Activated CD8-positive, alpha-beta memory T cell treated with anti-CD3 and anti-CD28 coated beads for 36 hours (primary cell): ENCODE measurements at regions not wholly inside any gene's neighbourhood (a gene's known extent, or its start where the extent isn't known, plus 50 kb on each side); places are given as distances from the start of the nearest gene placed in this dataset.
"Not testable (repeated sequence)": the region's sequence is repeated elsewhere in the genome, so short reads cannot be mapped to it uniquely, and the experiment has no call there.

Experiments
- CTCF ChIA-PET: fragments of 350-600 bp; sonication (Branson Sonifier 250); formaldehyde crosslinking; loops from one replicate; lab custom pipeline; 2021; ENCODE audit warnings: antibody characterized with exemption; lab: Charles Lee
- POLR2A ChIA-PET: fragments of 350-600 bp; sonication (Branson Sonifier 250); formaldehyde crosslinking; loops from one replicate; lab custom pipeline; 2021; ENCODE audit warnings: antibody characterized with exemption; lab: Charles Lee

DNA sequence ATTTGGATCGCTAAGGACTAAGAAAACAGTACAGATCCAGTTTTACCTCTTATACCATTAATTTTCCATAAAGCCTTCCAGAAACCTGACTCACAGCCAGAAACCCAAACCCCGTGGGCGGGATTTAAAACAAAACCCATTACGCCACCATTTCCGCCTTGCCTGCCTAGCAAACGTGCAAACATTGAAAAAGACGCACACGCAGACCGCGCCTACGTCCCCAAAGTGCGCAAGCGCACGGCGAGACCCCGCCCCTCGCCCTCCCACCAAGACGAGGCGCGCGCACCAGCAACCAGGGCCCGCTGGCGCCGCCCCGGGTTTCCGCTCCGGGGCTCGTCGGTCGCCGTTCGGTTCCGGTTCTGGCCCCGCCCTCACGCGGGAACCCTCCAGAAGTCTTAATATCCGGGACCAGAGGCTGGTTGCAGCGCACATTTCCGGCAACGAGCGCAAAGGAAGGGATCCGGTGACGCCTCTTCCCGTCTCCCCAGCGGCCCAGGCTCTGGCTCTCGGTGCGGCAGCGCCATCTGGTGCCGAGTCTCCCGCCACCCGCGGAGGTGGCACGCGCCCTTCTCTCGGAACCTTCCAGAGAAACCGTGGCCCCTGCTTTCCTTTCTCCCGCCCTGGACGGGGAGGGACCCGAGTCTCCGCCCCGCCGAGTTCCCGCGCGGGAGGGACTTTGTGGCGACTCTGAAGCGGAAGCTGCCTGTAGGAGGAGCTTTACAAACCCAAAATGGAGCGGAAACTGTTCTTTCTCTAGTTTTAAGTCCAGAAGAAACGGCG is 256.9 kb upstream of the STARD13 start:
- ChIA-PET CTCF (interaction anchor here (0.5 to 2.6 kb wide), 9 partner anchors 9 to 639 kb away, joined by 3 to 19 read pairs (median 4); no protein-coding TSS in a partner anchor), POLR2A (interaction anchor here (0.6 to 0.8 kb wide), 3 partner anchors 68 to 398 kb away, joined by 3 read pairs; no protein-coding TSS in a partner anchor)

- ChIA-PET POLR2A (interaction anchor here (0.6 to 0.8 kb wide), 3 partner anchors 68 to 398 kb away, joined by 3 read pairs; no protein-coding TSS in a partner anchor), CTCF (interaction anchor here (0.5 to 2.6 kb wide), 9 partner anchors 10 to 640 kb away, joined by 3 to 19 read pairs (median 4); no protein-coding TSS in a partner anchor)
These were observed 257.5 kb upstream of the STARD13 start for GRCh38 chr13:33543089-33543459.

- POLR2A ChIA-PET = interaction anchor here (0.7 kb wide), 1 partner anchor 67 kb away, joined by 3 read pairs; no protein-coding TSS in a partner anchor
- CTCF ChIA-PET = interaction anchor here (0.8 to 2.6 kb wide), 4 partner anchors 11 to 315 kb away, joined by 3 to 19 read pairs (median 7); no protein-coding TSS in a partner anchor
These were observed 258.2 kb upstream of the STARD13 start for GRCh38 chr13:33543631-33544265.

GRCh38 chr13:33544308-33544707 is 258.8 kb upstream of the STARD13 start:
- ChIA-PET CTCF (interaction anchor here (2.1 to 2.6 kb wide), 2 partner anchors 135 to 179 kb away, joined by 10 to 19 read pairs; no protein-coding TSS in a partner anchor), POLR2A (interaction anchor here (0.7 kb wide), 2 partner anchors 66 to 930 kb away, joined by 3 to 5 read pairs; no protein-coding TSS in a partner anchor)

DNA sequence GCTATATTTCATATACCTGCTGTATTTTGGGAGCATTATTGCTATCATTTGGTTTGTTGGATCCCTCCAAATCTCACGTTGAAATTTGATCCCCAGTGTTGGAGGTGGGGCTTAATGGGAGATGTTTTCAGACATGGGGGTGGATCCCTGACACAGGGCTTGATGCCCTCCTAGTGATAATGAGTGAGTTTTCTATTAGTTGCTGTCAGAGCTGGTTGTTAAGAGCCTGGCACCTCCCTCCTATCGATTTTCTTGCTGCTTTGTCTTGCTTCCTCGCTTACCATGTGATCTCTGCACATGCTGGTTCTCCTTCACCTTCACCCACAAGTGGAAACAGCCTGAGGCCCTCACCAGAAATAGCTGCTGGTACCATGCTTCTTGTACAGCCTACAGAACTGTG is 259.9 kb upstream of the STARD13 start:
- POLR2A ChIA-PET = no interaction called here
- CTCF ChIA-PET = interaction anchor here (1.8 kb wide), 1 partner anchor 179 kb away, joined by 4 read pairs; no protein-coding TSS in a partner anchor

- ChIA-PET POLR2A (interaction anchor here (0.6 kb wide), 1 partner anchor 14 kb away, joined by 3 read pairs; no protein-coding TSS in a partner anchor), CTCF (interaction anchor here (1.8 kb wide), 1 partner anchor 177 kb away, joined by 4 read pairs; no protein-coding TSS in a partner anchor)
These were observed 261.5 kb upstream of the STARD13 start for GRCh38 chr13:33547035-33547434.

DNA sequence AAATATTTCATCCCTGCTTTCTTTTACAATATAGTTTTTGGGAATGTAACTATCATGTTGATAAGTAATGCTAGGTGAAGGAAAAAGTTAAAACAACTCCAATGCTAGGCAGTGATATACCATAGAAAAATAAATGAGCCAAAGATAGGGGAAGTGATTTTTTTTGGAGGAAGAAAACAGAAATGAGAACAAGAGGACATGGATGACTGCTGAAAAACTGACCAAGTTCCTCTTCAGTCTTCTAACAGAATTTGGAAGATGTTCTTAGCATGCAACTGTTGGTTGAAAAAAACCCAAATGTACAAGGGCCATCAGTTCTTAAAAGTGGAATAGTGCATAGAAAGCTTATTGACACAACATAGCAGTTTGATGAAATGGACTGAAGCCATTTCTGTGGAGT is 262.5 kb upstream of the STARD13 start:
- CTCF ChIA-PET = no interaction called here
- POLR2A ChIA-PET = no interaction called here

GRCh38 chr13:33550276-33550675 is 264.7 kb upstream of the STARD13 start:
- POLR2A ChIA-PET = no interaction called here
- CTCF ChIA-PET = no interaction called here

GRCh38 chr13:33550885-33551284 is 265.3 kb upstream of the STARD13 start:
- ChIA-PET POLR2A (no interaction called here), CTCF (interaction anchor here (0.6 kb wide), 1 partner anchor 296 kb away, joined by 4 read pairs; no protein-coding TSS in a partner anchor)

DNA sequence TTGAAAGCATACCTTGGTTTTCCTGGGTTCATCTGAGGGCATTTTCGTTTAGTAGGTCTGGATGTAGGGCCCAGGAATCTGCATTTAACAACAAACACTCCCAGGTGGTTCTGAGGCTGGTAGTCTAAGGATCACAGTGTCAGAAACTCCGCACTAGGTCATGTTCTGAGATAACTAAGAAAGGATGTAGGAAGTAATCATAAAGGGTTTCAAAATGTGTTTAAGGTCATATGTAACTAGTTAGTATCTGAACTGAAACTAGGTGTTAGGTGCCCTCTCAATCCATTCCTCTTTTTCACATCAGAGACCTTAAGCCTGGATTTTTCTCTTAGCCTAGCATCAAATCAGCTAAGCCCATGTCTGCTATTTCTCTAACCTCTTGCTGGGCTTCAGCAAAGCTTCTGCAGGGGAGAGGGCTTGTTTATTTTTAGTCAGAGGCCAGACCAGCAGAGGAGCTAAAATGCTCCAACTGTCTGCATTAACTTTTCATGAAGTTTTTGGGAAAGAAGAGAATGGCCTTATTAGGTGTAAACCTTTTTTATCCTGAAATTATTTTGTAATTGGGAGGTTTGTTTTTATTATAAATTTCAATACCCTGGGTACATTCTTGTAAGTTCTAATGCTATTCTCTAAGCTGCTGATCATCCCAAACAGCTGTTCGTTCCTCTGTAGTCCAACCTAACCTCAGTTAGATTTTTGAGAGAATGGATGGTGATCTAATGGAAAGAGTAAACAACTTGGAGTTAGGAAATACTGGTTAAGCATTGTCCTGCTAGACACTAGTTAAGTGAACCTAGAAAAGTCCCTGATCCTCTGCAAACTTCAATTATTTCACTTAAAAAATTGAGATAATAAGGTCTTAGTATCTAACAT is 262.8 kb upstream of the RFC3 start:
- CTCF ChIA-PET = interaction anchor here (1.1 kb wide), 1 partner anchor 12 kb away, joined by 3 read pairs; no protein-coding TSS in a partner anchor
- POLR2A ChIA-PET = no interaction called here

GRCh38 chr13:33556828-33557227 is 261.1 kb upstream of the RFC3 start:
- ChIA-PET CTCF (no interaction called here), POLR2A (no interaction called here)

- CTCF ChIA-PET = no interaction called here
- POLR2A ChIA-PET = no interaction called here
These were observed 257.2 kb upstream of the RFC3 start for GRCh38 chr13:33560726-33561125.

DNA sequence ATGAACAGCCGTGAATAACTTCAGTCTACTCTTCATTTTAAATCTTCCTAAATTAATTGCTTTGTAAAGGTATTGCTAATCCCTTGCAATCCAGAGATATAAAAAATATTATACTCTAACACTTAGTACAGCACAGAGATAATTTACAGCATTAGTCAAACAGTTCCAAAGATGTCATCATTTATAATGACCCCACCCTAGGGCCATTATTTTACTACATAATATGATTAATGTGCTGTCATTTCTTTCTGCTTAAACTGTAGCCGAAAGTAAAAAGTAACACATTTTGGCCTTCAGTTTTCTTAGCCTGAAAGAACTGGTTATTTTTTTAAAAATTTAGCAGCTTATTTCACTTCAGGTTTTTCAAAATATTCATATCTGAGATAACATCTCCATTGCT is 256.3 kb upstream of the RFC3 start:
- POLR2A ChIA-PET = no interaction called here
- CTCF ChIA-PET = no interaction called here

GRCh38 chr13:33571618-33572017 is 246.3 kb upstream of the RFC3 start:
- CTCF ChIA-PET = no interaction called here
- POLR2A ChIA-PET = no interaction called here

GRCh38 chr13:33572322-33572721 is 245.6 kb upstream of the RFC3 start:
- CTCF ChIA-PET, POLR2A ChIA-PET: not testable (repeated sequence)

- CTCF ChIA-PET = interaction anchor here (0.7 kb wide), 1 partner anchor 16 kb away, joined by 5 read pairs; no protein-coding TSS in a partner anchor
- POLR2A ChIA-PET = no interaction called here
These were observed 242.6 kb upstream of the RFC3 start for GRCh38 chr13:33575378-33575777.

DNA sequence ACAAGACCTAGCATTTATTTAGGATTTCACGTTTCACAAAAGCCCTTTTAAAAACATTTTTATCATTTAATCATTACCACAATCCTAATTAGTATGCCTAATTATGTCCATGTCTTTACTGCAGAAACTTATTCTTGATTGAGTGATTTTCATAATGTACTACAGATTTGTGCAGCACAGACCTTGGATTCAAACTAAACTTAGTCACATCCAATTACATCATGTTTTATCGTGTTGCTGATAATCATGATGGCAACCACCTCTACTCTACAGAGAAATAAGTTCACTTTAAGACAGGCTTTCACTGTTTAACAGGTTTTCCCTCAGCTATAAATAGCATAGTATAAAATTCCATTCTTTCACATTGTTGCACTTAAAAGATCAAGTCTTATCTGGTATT is 240.9 kb upstream of the RFC3 start:
- ChIA-PET POLR2A (no interaction called here), CTCF (no interaction called here)

DNA sequence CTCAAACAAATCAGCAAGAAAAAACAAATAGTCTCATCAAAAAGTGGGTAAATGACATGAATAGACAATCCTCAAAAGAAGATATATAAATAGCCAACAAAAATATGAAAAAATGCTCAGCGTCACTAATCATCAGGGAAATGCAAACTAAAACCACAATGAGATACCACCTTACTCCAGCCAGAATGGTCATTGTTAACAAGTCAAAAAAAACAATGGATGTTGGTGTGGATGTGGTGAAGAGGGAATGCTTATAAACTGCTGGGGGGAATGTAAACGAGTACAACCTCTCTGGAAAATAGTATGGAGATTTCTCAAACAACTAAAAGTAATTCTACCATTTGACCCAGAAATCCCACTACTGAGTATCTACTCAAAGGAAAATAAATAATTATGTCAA is 239.2 kb upstream of the RFC3 start:
- ChIA-PET CTCF (no interaction called here), POLR2A (no interaction called here)

GRCh38 chr13:33582121-33582520 is 235.8 kb upstream of the RFC3 start:
- ChIA-PET POLR2A (no interaction called here), CTCF (no interaction called here)
